Stimulated activated CD8-positive, alpha-beta memory T cell treated with anti-CD3 and anti-CD28 coated beads, Interleukin-4, amount 100 ng/mL, for 1 hour (primary cell): ENCODE measurements at regions not wholly inside any gene's neighbourhood (a gene's known extent, or its start where the extent isn't known, plus 50 kb on each side); places are given as distances from the start of the nearest gene placed in this dataset.
"Not testable (repeated sequence)": the region's sequence is repeated elsewhere in the genome, so short reads cannot be mapped to it uniquely, and the experiment has no call there.

Experiments
- DNase-seq, 2 donors: peaks; one replicate each; pipeline ENCODE4 v3.0.0-alpha.2; 2020; ENCODE audit warnings: low read depth in 2 of 2, low spot score in 1 of 2

GRCh38 chr7:66535414-66536329 is 93.0 kb upstream of the KCTD7 start:
- no peak for DNase-seq

- DNase-seq, result no peak
These were observed 91.3 kb upstream of the KCTD7 start for GRCh38 chr7:66537380-66537779.

DNA sequence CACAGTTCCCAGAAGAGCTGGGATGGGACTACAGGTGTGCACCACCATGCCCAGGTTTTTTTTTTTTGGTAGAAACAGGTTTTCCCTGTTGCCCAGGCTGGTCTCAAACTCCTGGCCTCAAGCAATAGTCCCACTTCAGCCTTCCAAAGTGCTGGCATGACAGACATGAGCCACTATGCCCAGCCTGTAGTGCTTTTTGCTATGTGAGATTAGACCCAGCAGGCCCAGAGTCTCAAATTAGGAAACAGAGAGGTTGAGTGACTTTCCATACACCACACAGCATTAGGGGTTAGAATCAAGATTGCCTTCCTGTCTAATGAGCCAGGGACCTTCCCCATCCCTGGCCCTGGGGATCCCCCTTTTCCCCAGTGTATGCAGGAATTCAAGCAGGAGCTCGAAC is 90.8 kb upstream of the KCTD7 start:
- DNase-seq, result no peak

- DNase-seq, result no peak
These were observed 89.4 kb upstream of the KCTD7 start for GRCh38 chr7:66539264-66539623.

DNA sequence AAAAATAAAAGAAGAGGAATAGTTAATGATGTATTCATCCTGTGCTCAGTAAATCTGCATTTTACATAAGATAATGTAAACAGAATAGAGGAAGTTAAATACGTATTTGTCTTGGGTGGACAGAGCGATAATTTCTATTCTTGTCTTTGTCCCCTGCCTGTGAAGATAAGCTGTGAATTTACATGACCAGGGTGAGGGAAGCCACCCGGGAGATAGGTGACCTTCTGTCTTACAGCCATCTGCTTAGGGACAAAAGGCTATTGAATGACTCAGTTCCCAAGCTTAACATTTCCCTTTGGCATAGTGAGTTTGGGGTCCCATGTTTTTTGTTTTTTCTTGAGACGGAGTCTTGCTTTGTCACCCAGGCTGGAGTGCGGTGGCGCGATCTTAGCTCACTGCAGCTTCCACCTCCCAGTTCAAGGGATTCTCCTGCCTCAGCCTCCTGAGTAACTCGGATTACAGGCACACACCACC is 88.7 kb upstream of the KCTD7 start:
- DNase-seq, result no peak

DNA sequence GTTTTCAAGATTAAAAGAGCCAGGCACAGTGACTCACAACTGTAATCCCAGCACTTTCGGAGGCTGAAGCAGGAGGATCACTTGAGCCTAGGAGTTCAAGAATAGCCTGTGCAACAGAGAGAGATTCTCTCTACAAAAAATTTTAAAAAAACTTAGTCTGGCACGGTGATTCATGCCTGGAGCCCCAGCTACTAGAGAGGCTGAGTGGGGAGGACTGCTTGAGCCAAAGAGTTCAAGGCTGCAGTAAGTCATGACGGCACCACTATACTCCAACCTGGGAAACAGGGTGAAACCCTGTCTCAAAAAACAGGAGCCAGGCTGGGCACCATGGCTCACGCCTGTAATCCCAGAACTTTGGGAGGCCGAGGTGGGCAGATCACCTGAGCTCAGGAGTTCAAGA is 86.6 kb upstream of the KCTD7 start:
- no peak for DNase-seq

GRCh38 chr7:66542528-66543269 is 86.0 kb upstream of the KCTD7 start:
- DNase-seq, result no peak

GRCh38 chr7:66549466-66549865 is 79.2 kb upstream of the KCTD7 start:
- DNase-seq, result no peak

DNA sequence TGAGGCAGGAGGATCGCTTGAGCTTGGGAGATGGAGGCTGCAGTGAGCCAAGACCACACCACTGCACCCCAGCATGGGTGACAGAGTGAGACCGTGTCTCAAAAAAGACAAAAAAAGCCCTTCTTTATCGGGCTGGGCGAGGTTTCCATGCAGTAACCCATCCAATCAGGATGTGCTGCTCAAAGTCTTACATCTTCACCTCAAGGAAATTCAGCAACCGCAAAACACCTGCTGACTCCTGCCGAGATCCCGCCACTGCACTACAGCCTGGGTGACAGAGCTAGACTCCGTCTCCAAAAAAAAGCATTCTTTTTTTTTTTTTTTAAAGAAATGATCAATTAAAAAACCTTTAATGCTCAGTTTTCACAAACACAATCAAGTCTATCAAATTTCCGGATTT is 75.7 kb upstream of the KCTD7 start:
- DNase-seq, result no peak

- DNase-seq, result not testable (repeated sequence)
These were observed 75.0 kb upstream of the KCTD7 start for GRCh38 chr7:66553675-66554074.

DNA sequence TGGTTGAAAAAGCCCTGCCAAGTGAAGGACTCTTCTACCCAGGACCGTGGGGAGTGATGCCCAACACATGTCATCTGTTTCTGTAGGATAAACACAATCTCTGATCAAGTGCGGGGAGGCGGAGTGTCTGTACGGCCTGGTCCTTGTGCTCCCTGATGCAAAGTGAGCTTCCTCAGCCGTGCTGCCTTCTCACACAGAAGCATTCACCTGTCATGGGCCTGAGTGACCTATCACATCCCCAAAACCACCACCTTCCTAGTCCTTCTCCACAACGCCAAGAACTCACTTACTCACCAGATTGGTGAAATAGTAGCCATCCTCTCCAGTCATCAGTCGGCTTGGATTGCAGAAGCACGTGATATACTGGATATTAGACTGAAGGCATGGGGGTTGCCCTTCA is 74.4 kb upstream of the KCTD7 start:
- DNase-seq, result not testable (repeated sequence)

DNA sequence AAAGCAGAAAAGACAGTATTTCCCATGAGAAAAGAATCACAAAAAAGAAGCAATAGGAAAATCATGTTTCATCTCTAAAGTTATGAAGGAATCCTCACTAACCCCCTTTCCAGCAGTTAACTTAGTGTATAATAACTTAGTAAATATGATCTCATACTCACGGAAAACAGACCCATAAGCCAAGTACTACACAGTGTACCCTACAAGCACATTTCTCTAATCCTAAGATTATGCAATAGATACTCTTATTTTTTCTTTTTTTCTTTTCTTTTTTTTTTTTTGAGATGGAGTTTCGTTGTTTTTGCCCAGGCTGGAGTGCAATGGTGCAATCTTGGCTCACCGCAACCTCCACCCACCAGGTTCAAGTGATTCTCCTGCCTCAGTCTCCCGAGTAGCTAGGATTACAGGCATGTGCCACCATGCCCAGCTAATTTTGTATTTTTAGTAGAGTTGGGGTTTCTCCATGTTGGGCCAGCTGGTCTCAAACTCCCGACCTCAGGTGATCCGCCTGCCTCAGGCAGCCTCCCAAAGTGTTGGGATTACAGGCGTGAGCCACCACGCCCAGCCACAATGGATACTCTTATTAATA is 73.7 kb upstream of the KCTD7 start:
- not testable (repeated sequence) for DNase-seq

- no peak for DNase-seq
These were observed 72.5 kb upstream of the KCTD7 start for GRCh38 chr7:66556177-66556548.

DNA sequence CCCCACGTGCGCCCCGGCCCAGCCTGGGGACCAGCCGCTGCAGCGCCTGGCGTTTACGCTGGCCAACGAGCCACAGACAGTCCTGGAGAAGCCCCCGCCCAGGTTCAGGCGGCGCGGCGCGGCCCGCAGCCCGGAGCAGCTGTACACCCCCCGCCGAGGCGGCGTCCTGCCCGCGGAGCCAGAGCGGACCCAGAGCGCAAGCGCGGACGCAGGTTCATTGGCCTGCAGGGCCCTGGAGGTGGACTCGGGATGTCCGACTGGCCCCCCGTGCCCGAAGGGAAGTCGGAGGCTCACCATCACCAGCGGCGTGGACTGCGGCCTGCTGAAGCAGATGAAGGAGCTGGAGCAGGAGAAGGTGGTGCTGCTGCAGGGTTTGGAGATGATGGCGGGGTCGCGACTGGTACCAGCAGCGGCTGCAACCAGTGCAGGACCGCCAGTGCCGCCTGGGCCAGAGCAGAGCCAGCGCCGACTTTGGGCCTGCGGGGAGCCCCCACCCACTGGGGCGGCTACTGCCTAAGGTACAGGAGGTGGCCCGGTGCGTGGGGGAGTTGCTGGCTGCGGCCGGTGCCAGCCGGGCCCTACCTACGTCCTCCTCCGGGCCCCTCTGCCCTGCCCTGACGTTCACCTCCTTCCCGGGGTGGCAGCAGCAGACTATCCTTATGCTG is 72.0 kb upstream of the KCTD7 start:
- no peak for DNase-seq

GRCh38 chr7:66557214-66558200 is 71.2 kb upstream of the KCTD7 start:
- DNase-seq, result peak; percentile 39 to 46

- DNase-seq, result no peak
These were observed 70.5 kb upstream of the KCTD7 start for GRCh38 chr7:66558201-66558641.

DNA sequence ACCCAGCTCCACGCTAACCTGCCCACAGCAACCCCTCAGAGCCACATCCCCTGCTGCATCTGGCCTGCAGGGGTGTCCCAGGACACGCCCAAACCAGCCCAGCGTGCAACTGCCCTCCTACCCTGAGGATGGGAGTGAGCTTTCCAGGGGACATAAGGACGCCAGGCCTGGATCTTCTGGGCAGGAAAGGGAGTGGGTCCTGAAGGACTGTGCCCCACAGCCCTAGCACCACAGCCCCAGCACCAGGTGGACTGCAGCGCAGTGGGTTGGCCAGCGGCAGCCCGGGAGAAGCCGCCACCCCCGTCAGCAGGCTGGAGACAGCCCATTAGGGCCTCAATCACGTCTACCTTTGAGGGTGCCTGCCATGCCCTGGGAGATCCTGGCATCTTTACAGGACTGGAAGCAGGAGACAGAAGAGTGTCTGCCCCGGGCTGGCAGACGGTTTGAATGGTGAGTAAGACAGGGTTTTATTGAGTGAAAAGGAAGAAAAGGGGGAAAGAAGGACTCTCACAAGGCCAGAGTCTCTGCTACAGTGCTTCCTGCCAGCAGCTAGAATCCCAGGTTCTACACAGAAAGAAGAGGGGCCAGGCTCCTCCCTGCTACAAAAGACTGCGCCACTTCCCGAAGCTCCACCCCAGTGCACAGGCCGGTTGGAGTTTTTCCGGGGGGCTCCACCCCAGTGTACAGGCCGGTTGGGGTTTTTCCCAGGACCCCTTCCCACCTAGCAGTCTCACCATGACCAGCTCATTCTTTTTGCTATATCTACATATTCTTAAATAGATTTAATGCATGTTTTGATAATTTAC is 69.8 kb upstream of the KCTD7 start:
- no peak for DNase-seq

DNA sequence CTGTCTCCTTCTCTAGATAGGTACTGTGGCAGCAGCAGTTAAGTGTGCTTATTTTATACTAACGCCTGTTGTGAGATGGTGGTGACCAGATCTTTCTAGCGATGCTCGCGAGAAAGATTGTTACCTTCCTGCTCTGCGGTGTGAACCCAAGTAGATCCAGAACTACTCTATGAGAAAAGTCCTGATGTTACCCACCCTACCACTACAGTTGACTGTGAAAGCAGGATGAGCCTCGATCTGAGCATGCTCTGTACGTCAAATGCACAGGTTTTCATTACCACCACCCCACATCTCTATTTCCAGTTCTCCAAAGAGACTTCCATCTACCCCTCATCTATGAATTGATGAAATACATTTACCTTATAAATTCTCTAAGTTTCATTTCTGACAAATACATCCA is 64.6 kb upstream of the KCTD7 start:
- DNase-seq, result no peak

DNA sequence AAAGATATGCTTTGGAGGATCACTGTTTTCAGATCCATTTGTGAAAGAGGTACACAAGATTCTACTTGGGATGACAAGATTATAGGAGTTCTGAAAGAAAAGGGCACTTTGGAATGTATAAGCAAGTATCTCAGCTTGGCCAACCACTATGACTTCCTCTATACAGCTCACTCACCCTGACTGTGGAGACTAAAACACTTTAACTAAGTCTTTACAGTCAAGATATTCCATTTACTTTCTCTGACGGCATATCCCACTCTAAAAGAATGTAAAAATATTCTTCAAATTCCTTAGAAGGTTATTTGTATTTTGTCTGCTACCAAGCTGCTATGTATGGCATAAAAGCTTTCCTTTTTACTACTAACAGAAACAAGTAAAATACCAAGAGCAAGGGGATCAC is 58.5 kb upstream of the KCTD7 start:
- not testable (repeated sequence) for DNase-seq
